ENCODE measurements at regions not wholly inside any gene's neighbourhood (a gene's known extent, or its start where the extent isn't known, plus 50 kb on each side); places are given as distances from the start of the nearest gene placed in this dataset.

DNA sequence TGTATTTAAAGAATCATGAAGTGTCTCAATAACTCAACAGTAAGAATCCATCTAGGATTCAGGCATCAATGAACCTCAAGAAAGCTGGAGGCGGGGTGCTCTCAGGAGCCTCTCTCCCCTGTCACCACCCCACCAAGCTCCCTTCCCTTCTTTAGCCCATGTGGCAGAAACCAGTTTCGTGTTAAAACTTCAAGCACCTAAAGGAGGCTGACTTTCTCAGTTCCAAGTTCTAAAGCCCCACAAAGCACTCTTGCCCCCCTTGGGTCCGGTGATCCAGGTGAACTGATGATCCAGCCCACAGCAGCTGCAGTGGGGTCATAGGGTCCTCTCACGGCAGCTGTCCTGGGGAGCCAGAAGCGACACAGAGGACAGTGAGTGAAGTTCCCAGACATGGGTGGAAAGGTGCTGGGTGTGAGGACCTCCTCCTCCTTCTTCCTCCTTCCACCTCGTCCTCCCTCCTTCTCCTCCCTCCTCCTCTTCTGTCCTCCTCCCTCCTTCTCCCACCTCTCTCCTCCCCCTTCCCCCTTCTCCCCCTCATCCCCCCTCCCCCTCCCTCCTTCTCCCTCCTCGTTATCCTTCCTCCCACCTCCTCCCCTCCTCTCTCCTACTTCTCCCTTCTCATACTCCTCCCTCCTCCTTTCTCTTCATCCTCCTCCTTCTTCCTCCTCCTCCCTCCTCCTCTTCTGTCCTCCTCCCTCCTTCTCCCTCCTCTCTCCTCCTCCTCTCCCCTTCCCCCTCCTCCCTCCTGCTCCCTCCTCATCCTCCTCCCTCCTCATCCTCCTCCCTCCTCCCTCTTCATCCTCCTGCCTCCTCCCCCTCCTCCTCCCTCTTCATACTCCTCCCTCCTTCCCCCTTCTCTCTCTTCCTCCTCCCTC is 192.4 kb upstream of the AGAP1 start:
- no peak overlapping the region for H3K27ac ChIP-seq (ENCODE audit: extremely low read depth, low read depth, low read length)
- POLR2A ChIA-PET = no interaction called here
- CTCF ChIA-PET = no interaction called here
- TF ChIP-seq ZFHX2 (tag by site-specific recombination; conservative IDR thresholded peaks at IDR 0.05) = peak; percentile 26; the same call in 1 of the 2 replicates
- TF ChIP-seq EGR2 (tag by site-specific recombination; IDR thresholded peaks at IDR 0.05; ENCODE audit: low read depth) = peak; percentile 43; the same call in 1 of the 2 replicates
- TF ChIP-seq ZNF707 (tag by site-specific recombination; IDR thresholded peaks at IDR 0.05) = no peak
- TF ChIP-seq, protein P1, sequence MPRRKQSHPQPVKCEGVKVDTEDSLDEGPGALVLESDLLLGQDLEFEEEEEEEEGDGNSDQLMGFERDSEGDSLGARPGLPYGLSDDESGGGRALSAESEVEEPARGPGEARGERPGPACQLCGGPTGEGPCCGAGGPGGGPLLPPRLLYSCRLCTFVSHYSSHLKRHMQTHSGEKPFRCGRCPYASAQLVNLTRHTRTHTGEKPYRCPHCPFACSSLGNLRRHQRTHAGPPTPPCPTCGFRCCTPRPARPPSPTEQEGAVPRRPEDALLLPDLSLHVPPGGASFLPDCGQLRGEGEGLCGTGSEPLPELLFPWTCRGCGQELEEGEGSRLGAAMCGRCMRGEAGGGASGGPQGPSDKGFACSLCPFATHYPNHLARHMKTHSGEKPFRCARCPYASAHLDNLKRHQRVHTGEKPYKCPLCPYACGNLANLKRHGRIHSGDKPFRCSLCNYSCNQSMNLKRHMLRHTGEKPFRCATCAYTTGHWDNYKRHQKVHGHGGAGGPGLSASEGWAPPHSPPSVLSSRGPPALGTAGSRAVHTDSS (tag by site-specific recombination; IDR thresholded peaks at IDR 0.05) = peak; percentile 39; the same call in 1 of the 2 replicates
- no peak overlapping the region for H3K4me3 ChIP-seq (ENCODE audit: low read depth, low read length)
- no peaks in the 10 kb centered on the region for H3K4me1 ChIP-seq (ENCODE audit: control insufficient read depth, insufficient read depth, low read length)
- no peaks in the 10 kb centered on the region for H3K36me3 ChIP-seq (ENCODE audit: control insufficient read depth in 2 of 2, insufficient read depth in 1 of 2, low read length in 2 of 2)
- H3K9me3 ChIP-seq (ENCODE audit: control insufficient read depth, insufficient read depth, low read depth, low read length) = no peaks in the 10 kb centered on the region

DNA sequence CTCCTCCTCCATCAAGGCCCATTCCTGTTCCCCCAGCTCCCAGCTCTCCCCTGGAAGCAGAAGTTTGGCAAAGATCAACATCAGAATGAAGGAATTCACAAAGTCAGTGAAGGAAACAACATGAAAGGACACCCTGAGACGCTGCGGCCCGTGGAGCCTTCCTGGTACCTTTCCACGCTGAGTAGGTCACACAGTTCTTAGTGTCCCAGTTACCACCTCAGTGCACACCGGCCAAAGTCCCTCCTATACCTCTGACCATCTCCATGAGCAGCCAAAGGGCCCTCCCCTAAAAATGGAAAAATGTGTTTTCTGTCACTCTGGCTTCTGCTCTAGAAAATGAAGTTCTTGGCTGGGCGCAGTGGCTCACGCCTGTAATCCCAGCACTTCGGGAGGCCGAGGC is 191.6 kb upstream of the AGAP1 start:
- POLR2A ChIA-PET = no interaction called here
- TF ChIP-seq, protein P2, sequence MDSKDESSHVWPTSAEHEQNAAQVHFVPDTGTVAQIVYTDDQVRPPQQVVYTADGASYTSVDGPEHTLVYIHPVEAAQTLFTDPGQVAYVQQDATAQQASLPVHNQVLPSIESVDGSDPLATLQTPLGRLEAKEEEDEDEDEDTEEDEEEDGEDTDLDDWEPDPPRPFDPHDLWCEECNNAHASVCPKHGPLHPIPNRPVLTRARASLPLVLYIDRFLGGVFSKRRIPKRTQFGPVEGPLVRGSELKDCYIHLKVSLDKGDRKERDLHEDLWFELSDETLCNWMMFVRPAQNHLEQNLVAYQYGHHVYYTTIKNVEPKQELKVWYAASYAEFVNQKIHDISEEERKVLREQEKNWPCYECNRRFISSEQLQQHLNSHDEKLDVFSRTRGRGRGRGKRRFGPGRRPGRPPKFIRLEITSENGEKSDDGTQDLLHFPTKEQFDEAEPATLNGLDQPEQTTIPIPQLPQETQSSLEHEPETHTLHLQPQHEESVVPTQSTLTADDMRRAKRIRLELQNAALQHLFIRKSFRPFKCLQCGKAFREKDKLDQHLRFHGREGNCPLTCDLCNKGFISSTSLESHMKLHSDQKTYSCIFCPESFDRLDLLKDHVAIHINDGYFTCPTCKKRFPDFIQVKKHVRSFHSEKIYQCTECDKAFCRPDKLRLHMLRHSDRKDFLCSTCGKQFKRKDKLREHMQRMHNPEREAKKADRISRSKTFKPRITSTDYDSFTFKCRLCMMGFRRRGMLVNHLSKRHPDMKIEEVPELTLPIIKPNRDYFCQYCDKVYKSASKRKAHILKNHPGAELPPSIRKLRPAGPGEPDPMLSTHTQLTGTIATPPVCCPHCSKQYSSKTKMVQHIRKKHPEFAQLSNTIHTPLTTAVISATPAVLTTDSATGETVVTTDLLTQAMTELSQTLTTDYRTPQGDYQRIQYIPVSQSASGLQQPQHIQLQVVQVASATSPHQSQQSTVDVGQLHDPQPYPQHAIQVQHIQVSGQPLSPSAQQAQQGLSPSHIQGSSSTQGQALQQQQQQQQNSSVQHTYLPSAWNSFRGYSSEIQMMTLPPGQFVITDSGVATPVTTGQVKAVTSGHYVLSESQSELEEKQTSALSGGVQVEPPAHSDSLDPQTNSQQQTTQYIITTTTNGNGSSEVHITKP (tag by site-specific recombination; IDR thresholded peaks at IDR 0.05) = no peak
- TF ChIP-seq, protein P3, sequence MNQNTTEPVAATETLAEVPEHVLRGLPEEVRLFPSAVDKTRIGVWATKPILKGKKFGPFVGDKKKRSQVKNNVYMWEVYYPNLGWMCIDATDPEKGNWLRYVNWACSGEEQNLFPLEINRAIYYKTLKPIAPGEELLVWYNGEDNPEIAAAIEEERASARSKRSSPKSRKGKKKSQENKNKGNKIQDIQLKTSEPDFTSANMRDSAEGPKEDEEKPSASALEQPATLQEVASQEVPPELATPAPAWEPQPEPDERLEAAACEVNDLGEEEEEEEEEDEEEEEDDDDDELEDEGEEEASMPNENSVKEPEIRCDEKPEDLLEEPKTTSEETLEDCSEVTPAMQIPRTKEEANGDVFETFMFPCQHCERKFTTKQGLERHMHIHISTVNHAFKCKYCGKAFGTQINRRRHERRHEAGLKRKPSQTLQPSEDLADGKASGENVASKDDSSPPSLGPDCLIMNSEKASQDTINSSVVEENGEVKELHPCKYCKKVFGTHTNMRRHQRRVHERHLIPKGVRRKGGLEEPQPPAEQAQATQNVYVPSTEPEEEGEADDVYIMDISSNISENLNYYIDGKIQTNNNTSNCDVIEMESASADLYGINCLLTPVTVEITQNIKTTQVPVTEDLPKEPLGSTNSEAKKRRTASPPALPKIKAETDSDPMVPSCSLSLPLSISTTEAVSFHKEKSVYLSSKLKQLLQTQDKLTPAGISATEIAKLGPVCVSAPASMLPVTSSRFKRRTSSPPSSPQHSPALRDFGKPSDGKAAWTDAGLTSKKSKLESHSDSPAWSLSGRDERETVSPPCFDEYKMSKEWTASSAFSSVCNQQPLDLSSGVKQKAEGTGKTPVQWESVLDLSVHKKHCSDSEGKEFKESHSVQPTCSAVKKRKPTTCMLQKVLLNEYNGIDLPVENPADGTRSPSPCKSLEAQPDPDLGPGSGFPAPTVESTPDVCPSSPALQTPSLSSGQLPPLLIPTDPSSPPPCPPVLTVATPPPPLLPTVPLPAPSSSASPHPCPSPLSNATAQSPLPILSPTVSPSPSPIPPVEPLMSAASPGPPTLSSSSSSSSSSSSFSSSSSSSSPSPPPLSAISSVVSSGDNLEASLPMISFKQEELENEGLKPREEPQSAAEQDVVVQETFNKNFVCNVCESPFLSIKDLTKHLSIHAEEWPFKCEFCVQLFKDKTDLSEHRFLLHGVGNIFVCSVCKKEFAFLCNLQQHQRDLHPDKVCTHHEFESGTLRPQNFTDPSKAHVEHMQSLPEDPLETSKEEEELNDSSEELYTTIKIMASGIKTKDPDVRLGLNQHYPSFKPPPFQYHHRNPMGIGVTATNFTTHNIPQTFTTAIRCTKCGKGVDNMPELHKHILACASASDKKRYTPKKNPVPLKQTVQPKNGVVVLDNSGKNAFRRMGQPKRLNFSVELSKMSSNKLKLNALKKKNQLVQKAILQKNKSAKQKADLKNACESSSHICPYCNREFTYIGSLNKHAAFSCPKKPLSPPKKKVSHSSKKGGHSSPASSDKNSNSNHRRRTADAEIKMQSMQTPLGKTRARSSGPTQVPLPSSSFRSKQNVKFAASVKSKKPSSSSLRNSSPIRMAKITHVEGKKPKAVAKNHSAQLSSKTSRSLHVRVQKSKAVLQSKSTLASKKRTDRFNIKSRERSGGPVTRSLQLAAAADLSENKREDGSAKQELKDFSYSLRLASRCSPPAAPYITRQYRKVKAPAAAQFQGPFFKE (tag by site-specific recombination; IDR thresholded peaks at IDR 0.05; ENCODE audit: borderline replicate concordance) = no peak
- TF ChIP-seq RBAK (tag by site-specific recombination; IDR thresholded peaks at IDR 0.05) = no peak
- TF ChIP-seq ZNF391 (tag by site-specific recombination; IDR thresholded peaks at IDR 0.05; ENCODE audit: borderline replicate concordance, low read depth) = no peak
- TF ChIP-seq, protein P4, sequence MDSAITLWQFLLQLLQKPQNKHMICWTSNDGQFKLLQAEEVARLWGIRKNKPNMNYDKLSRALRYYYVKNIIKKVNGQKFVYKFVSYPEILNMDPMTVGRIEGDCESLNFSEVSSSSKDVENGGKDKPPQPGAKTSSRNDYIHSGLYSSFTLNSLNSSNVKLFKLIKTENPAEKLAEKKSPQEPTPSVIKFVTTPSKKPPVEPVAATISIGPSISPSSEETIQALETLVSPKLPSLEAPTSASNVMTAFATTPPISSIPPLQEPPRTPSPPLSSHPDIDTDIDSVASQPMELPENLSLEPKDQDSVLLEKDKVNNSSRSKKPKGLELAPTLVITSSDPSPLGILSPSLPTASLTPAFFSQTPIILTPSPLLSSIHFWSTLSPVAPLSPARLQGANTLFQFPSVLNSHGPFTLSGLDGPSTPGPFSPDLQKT (IDR thresholded peaks at IDR 0.05; ENCODE audit: borderline replicate concordance, low read depth, low read length) = no peak
- no peak for TF ChIP-seq IKZF3 (tag by site-specific recombination; IDR thresholded peaks at IDR 0.05)
- Histone ChIP-seq H3K9me3 (ENCODE audit: control insufficient read depth, insufficient read depth, low read depth, low read length) (no peaks in the 10 kb centered on the region), H3K36me3 (ENCODE audit: control insufficient read depth in 2 of 2, insufficient read depth in 1 of 2, low read length in 2 of 2) (no peaks in the 10 kb centered on the region), H3K4me1 (ENCODE audit: control insufficient read depth, insufficient read depth, low read length) (no peaks in the 10 kb centered on the region), H3K4me3 (ENCODE audit: low read depth, low read length) (no peak overlapping the region), H3K27ac (ENCODE audit: extremely low read depth, low read depth, low read length) (no peak overlapping the region)
- CTCF ChIA-PET = no interaction called here

Measured in HEK293 (cell line).